GM12892 (cell line): ENCODE measurements at regions not wholly inside any gene's neighbourhood (a gene's known extent, or its start where the extent isn't known, plus 50 kb on each side); places are given as distances from the start of the nearest gene placed in this dataset.

Experiments
- POLR2A ChIP-seq: IDR thresholded peaks from 2 replicates; pipeline ENCODE4 v1.6.1; 2011; ENCODE audit warnings: low read depth, low read length, control low read depth
- POLR2AphosphoS5 ChIP-seq: IDR thresholded peaks from 2 replicates; pipeline ENCODE4 v1.6.1; 2011; ENCODE audit warnings: low read depth, low read length, control low read depth

GRCh38 chr18:40866013-40866645 is 1088.9 kb upstream of the PIK3C3 start:
- TF ChIP-seq POLR2A (no peak), POLR2AphosphoS5 (no peak)
